Heart left ventricle (tissue), 13 donors: ENCODE measurements at regions not wholly inside any gene's neighbourhood (a gene's known extent, or its start where the extent isn't known, plus 50 kb on each side); places are given as distances from the start of the nearest gene placed in this dataset.

Source experiments
- POLR2A ChIP-seq, 2 donors: fragments of 450-650 bp; IDR thresholded peaks; one replicate each; pipeline ENCODE4 v1.6.1; 2017; ENCODE audit warnings: antibody characterized with exemption in 2 of 2, mild to moderate bottlenecking in 2 of 2, moderate library complexity in 2 of 2
- TF ChIP-seq, protein P1 (sequence below), 12 donors: fragments of 200-600 bp; sonication (generic) in 4 of 12; IDR thresholded peaks; one replicate each; pipeline versions ENCODE4 v1.5.0 to v1.8.0; 2018 to 2022; ENCODE audit warnings: antibody characterized with exemption in 12 of 12, mild to moderate bottlenecking in 5 of 12
- donor health status: ischemic (EF 13 %, LVEDD 7.1; RV severe dilation, severe dysfunction).
- donor health status: DM: no; HTN: yes; CAD: no.
- donor health status: DM: no; HTN: no; CAD: no.
- donor health status: ischemic (EF 25% LVEDD 6.9; RV normal size, moderate dysfunction).
- donor health status: ischemic (EF 25% LVEDD 5.7; RV mildly dilated, moderate dysfunction).
- donor health status: ischemic (EF 35%, LVEDD 5.7; RV mildly dilated, moderate dysfunction).
- donor health status: nonischemic (EF 11% LVEDD 7.7; RV severe dilation, severe dysfunction).
- donor health status: DM: yes; HTN: yes; CAD: no.
- donor health status: PGD.
- donor health status: ischemic (EF 29% LVEDD 5.4; RV normal size, mild dysfunction).
- donor health status: nonischemic (EF 23%, LVEDD 6.1; RV moderate dilation, normal function).

DNA sequence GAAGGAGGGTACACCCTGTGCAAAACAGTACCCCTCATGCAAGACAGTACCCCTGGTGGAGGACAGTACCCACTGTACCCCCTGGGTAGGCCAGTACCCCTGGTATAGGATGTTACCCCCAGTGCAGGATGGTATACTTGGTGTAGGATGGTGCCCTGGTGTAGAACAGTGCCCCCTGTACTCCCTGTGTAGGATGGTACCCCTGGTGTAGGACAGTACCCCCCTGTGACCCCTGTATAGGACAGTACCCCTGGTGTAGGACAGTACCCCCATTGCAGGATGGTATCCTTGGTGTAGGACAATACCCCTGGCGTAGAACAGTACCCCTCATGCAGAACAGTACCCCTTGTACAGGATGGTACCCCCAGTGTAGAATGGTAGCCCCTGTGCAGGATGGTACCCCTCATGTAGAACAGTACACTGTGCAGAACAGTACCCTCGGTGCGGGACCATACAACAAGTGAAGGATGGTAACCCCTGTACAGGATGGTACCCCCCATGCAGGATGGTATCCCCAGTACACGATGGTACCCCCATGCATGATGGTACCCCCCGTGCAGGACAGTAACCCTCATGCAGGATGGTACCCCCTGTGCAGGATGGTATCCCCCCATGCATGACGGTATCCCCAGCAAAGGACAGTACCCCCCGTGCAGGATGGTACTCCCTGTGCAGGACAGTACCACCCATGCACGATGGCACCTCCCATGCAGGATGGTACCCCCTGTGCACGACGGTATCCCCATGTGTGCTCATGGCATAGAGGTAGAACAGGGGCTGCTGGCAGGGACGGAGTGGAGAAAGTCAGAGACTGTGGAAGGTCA is 248.0 kb downstream of the DCDC2C start:
- TF ChIP-seq, protein P1, sequence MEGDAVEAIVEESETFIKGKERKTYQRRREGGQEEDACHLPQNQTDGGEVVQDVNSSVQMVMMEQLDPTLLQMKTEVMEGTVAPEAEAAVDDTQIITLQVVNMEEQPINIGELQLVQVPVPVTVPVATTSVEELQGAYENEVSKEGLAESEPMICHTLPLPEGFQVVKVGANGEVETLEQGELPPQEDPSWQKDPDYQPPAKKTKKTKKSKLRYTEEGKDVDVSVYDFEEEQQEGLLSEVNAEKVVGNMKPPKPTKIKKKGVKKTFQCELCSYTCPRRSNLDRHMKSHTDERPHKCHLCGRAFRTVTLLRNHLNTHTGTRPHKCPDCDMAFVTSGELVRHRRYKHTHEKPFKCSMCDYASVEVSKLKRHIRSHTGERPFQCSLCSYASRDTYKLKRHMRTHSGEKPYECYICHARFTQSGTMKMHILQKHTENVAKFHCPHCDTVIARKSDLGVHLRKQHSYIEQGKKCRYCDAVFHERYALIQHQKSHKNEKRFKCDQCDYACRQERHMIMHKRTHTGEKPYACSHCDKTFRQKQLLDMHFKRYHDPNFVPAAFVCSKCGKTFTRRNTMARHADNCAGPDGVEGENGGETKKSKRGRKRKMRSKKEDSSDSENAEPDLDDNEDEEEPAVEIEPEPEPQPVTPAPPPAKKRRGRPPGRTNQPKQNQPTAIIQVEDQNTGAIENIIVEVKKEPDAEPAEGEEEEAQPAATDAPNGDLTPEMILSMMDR (IDR thresholded peaks at IDR 0.05): no peak
- TF ChIP-seq POLR2A (IDR thresholded peaks at IDR 0.05): no peak
